Thyroid gland (tissue), 4 donors: ENCODE measurements at regions not wholly inside any gene's neighbourhood (a gene's known extent, or its start where the extent isn't known, plus 50 kb on each side); places are given as distances from the start of the nearest gene placed in this dataset.

ENCODE experiments used
- DNase-seq, 2 donors: peaks; one replicate each; pipeline ENCODE4 v3.0.0-alpha.2; 2019
- H3K27ac ChIP-seq, 3 donors: fragments of 200-600 bp; sonication (generic); 1 replicate in 2 of 3; 2 replicates in 1 of 3; pipeline ENCODE4 v1.5.1; 2016 to 2019; ENCODE audit warnings: mild to moderate bottlenecking in 1 of 3, moderate library complexity in 1 of 3
- H3K27me3 ChIP-seq: fragments of 200-600 bp; sonication (generic); one replicate; pipeline ENCODE4 v1.5.1; 2019
- H3K36me3 ChIP-seq, 2 donors: fragments of 200-600 bp; sonication (generic); one replicate each; pipeline ENCODE4 v1.5.1; 2016 to 2019
- H3K4me1 ChIP-seq, 2 donors: fragments of 200-600 bp; sonication (generic); one replicate each; pipeline ENCODE4 v1.5.1; 2017 to 2019
- H3K4me3 ChIP-seq, 3 donors: fragments of 200-600 bp; sonication (generic); replicated peaks in 1 of 3; 1 replicate in 2 of 3; 2 replicates in 1 of 3; pipeline ENCODE4 v1.5.1; 2016; ENCODE audit warnings: mild to moderate bottlenecking in 1 of 3
- H3K9me3 ChIP-seq: fragments of 200-600 bp; sonication (generic); one replicate; pipeline ENCODE4 v1.5.1; 2017
- POLR2A ChIP-seq, 2 donors: fragments of 450-650 bp; IDR thresholded peaks; one replicate each; pipeline ENCODE4 v1.6.1; 2017; ENCODE audit warnings: antibody characterized with exemption in 2 of 2, mild to moderate bottlenecking in 2 of 2, moderate library complexity in 1 of 2
- WGBS, 2 donors: methylation state at CpG; one replicate each; pipeline ENCODE4 v1.1.5; 2017; 5-methylcytosine and 5-hydroxymethylcytosine counted together
- intact Hi-C: fragments of 100-400 bp; cut with DNase I; formaldehyde crosslinking; loops from one replicate; pipeline ENCODE4 v1.15.1; 2023
- TF ChIP-seq, protein P1 (sequence below), 6 experiments: fragments of 200-600 bp in 3 of 6; fragments of 450-650 bp in 3 of 6; sonication (generic) in 3 of 6; IDR thresholded peaks; one replicate each; pipeline ENCODE4 v1.5.1; 2016 to 2019; ENCODE audit warnings: antibody characterized with exemption in 6 of 6, mild to moderate bottlenecking in 2 of 6, inconsistent platforms in 1 of 6, moderate library complexity in 1 of 6

DNA sequence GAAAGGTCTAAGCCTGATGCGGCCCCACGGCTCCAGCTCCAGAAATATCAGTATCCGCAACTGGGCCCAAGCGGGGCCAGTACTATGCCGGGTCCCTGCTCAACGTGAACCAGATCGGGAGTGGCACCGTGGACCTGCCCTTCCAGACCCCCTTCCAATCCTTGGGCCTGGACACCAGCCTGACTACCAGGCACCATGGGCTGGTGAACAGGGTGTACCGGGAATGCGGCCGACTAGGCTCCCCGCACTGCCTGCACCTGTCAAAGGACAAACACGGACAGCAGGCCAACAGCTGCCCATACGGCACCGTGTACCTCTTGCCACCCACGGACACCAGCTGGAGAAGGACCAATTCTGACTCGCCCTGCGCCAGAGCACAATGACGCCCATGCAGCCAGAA is 1196.9 kb upstream of the CHAC2 start:
- no peak for DNase-seq
- Histone ChIP-seq H3K27ac (no peak overlapping the region), H3K27me3 (no peaks in the 10 kb centered on the region), H3K4me3 (no peak overlapping the region), H3K4me1 (no peaks in the 10 kb centered on the region), H3K36me3 (no peaks in the 10 kb centered on the region), H3K9me3 (no peaks in the 10 kb centered on the region)
- TF ChIP-seq, protein P1, sequence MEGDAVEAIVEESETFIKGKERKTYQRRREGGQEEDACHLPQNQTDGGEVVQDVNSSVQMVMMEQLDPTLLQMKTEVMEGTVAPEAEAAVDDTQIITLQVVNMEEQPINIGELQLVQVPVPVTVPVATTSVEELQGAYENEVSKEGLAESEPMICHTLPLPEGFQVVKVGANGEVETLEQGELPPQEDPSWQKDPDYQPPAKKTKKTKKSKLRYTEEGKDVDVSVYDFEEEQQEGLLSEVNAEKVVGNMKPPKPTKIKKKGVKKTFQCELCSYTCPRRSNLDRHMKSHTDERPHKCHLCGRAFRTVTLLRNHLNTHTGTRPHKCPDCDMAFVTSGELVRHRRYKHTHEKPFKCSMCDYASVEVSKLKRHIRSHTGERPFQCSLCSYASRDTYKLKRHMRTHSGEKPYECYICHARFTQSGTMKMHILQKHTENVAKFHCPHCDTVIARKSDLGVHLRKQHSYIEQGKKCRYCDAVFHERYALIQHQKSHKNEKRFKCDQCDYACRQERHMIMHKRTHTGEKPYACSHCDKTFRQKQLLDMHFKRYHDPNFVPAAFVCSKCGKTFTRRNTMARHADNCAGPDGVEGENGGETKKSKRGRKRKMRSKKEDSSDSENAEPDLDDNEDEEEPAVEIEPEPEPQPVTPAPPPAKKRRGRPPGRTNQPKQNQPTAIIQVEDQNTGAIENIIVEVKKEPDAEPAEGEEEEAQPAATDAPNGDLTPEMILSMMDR (IDR thresholded peaks at IDR 0.05) = no peak
- TF ChIP-seq POLR2A (IDR thresholded peaks at IDR 0.05) = no peak
- WGBS, 2 donors = 97 to 99% methylated on average over 13 to 15 of the region's 19 CpGs
- intact Hi-C loops = no loop called here

- no peaks in the 10 kb centered on the region for H3K4me1 ChIP-seq
- TF ChIP-seq POLR2A (IDR thresholded peaks at IDR 0.05) = no peak
- TF ChIP-seq, protein P1 (IDR thresholded peaks at IDR 0.05) = no peak
- 53 to 76% methylated on average over 3 of the region's 3 CpGs for WGBS, 2 donors
Observed at GRCh38 chr2:52563151-52563550, 1204.5 kb upstream of the CHAC2 start.

GRCh38 chr2:52558265-52558664 is 1209.3 kb upstream of the CHAC2 start:
- no peak for TF ChIP-seq POLR2A (IDR thresholded peaks at IDR 0.05)
- TF ChIP-seq, protein P1 (IDR thresholded peaks at IDR 0.05) = no peak
- Histone ChIP-seq H3K4me3 (no peak overlapping the region), H3K27ac (no peak overlapping the region), H3K4me1 (no peaks in the 10 kb centered on the region), H3K36me3 (no peaks in the 10 kb centered on the region), H3K9me3 (no peaks in the 10 kb centered on the region), H3K27me3 (no peaks in the 10 kb centered on the region)
- DNase-seq = no peak
- intact Hi-C loops = no loop called here
- WGBS, 2 donors = 82 to 88% methylated on average over 3 of the region's 3 CpGs

More at GRCh38 chr2:52563151-52563550, 1204.5 kb upstream of the CHAC2 start:
- Histone ChIP-seq H3K27ac (no peak overlapping the region), H3K27me3 (no peaks in the 10 kb centered on the region), H3K4me3 (no peak overlapping the region), H3K9me3 (no peaks in the 10 kb centered on the region), H3K36me3 (no peaks in the 10 kb centered on the region)
- intact Hi-C loops = no loop called here
- DNase-seq = no peak

- 83 to 97% methylated on average over 8 to 10 of the region's 10 CpGs for WGBS, 2 donors
- TF ChIP-seq POLR2A (IDR thresholded peaks at IDR 0.05) = no peak
- TF ChIP-seq, protein P1 (IDR thresholded peaks at IDR 0.05) = no peak
Observed at GRCh38 chr2:52542297-52542696, 1225.3 kb upstream of the CHAC2 start.

GRCh38 chr2:52539026-52539970 is 1228.3 kb upstream of the CHAC2 start:
- TF ChIP-seq POLR2A (IDR thresholded peaks at IDR 0.05) = no peak
- TF ChIP-seq, protein P1 (IDR thresholded peaks at IDR 0.05) = no peak
- WGBS, 2 donors = 72 to 89% methylated on average over 3 to 6 of the region's 6 CpGs
- Histone ChIP-seq H3K4me1 (no peaks in the 10 kb centered on the region), H3K9me3 (no peaks in the 10 kb centered on the region), H3K27ac (no peak overlapping the region), H3K36me3 (no peaks in the 10 kb centered on the region), H3K27me3 (no peaks in the 10 kb centered on the region), H3K4me3 (no peak overlapping the region)
- DNase-seq = no peak
- intact Hi-C loops = no loop called here

More at GRCh38 chr2:52542297-52542696, 1225.3 kb upstream of the CHAC2 start:
- intact Hi-C loops = no loop called here
- Histone ChIP-seq H3K9me3 (no peaks in the 10 kb centered on the region), H3K27me3 (no peaks in the 10 kb centered on the region), H3K27ac (no peak overlapping the region), H3K4me3 (no peak overlapping the region), H3K36me3 (no peaks in the 10 kb centered on the region), H3K4me1 (no peaks in the 10 kb centered on the region)
- no peak for DNase-seq
